Natural killer cell (primary cell): ENCODE measurements at regions not wholly inside any gene's neighbourhood (a gene's known extent, or its start where the extent isn't known, plus 50 kb on each side); places are given as distances from the start of the nearest gene placed in this dataset.
"Not testable (repeated sequence)": the region's sequence is repeated elsewhere in the genome, so short reads cannot be mapped to it uniquely, and the experiment has no call there.

Experiments
- ATAC-seq, 3 donors: fragments of 150-1000 bp in 2 of 3; fragments of 200-7000 bp in 1 of 3; cut with Tn5 transposase; 1 replicate in 1 of 3; 2 replicates in 2 of 3; pipeline ENCODE4 v1.10.0; 2021; ENCODE audit warnings: mild to moderate bottlenecking in 2 of 3, moderate library complexity in 2 of 3
- DNase-seq, 2 donors: peaks; one replicate each; pipeline versions ENCODE4 v3.0.0 to v3.0.0-alpha.2; 2013 to 2021; ENCODE audit warnings: mixed read lengths in 1 of 2
- H3K27ac ChIP-seq: one replicate; pipeline ENCODE4 v1.5.1; 2013; ENCODE audit warnings: mild to moderate bottlenecking, low read length
- H3K27me3 ChIP-seq: one replicate; pipeline ENCODE4 v1.6.1; 2013; ENCODE audit warnings: low read length; ENCODE audit not compliant: control insufficient read depth, insufficient read depth
- H3K36me3 ChIP-seq: one replicate; pipeline ENCODE4 v1.6.1; 2013; ENCODE audit warnings: low read length; ENCODE audit not compliant: control insufficient read depth, insufficient read depth
- H3K4me1 ChIP-seq: one replicate; pipeline ENCODE4 v1.6.1; 2013; ENCODE audit warnings: low read length; ENCODE audit not compliant: control insufficient read depth, insufficient read depth
- H3K4me3 ChIP-seq: one replicate; pipeline ENCODE4 v1.5.1; 2013; ENCODE audit warnings: low read length
- H3K9me3 ChIP-seq: one replicate; pipeline ENCODE4 v1.6.1; 2013; ENCODE audit warnings: low read length; ENCODE audit not compliant: control insufficient read depth, insufficient read depth
- H3K27ac Mint-ChIP-seq, 2 donors: one replicate each; pipeline ENCODE4 v1.8.0; 2022; ENCODE audit warnings: mild to moderate bottlenecking in 2 of 2, mixed read lengths in 2 of 2, moderate library complexity in 1 of 2
- H3K27me3 Mint-ChIP-seq, 2 donors: one replicate each; pipeline ENCODE4 v1.8.0; 2022; ENCODE audit warnings: low read depth in 2 of 2, mixed read lengths in 2 of 2
- H3K36me3 Mint-ChIP-seq: one replicate; pipeline ENCODE4 v1.8.0; 2022; ENCODE audit warnings: mixed read lengths
- H3K4me1 Mint-ChIP-seq, 2 donors: one replicate each; pipeline ENCODE4 v1.8.0; 2022; ENCODE audit warnings: mixed read lengths in 2 of 2
- H3K4me3 Mint-ChIP-seq: one replicate; pipeline ENCODE4 v1.8.0; 2022; ENCODE audit warnings: mild to moderate bottlenecking, moderate library complexity, mixed read lengths
- H3K9me3 Mint-ChIP-seq, 2 donors: one replicate each; pipeline ENCODE4 v1.8.0; 2022; ENCODE audit warnings: mixed read lengths in 2 of 2
- WGBS: methylation state at CpG from one replicate; pipeline ENCODE4 v1.1.7; 2013; ENCODE audit warnings: missing lambda C conversion rate; ENCODE audit not compliant: insufficient coverage; 5-methylcytosine and 5-hydroxymethylcytosine counted together
- intact Hi-C: fragments of 100-400 bp; cut with micrococcal nuclease; formaldehyde crosslinking; loops from one replicate; pipeline ENCODE4 v1.14.2; 2022
- TF ChIP-seq, protein P1 (sequence below): fragments of 200-600 bp; IDR thresholded peaks from one replicate; pipeline ENCODE4 v1.8.0; 2022; ENCODE audit warnings: antibody characterized with exemption

DNA sequence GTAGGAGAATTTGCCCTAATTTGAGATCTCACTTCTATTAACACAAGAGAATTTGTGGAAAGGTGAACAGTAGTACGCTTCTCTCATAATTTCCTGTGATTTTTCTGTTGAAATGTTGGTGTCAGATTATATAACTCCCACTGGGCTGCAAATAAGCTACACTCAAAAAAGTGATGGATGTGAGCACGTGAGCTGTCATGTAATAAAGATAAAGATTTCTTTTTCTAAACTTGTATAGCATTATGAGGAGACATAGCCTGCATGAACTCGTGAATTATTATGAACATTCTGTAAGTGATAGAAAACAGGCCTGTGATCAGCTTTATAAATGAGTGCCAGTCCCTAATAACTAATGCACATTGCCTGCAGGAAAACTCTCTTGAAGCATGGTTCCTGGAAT is 356.6 kb upstream of the ACTRT1 start:
- Mint-ChIP-seq H3K36me3 (no peaks in the 10 kb centered on the region), H3K4me1 (no peaks in the 10 kb centered on the region), H3K27me3 (no peaks in the 10 kb centered on the region), H3K4me3 (no peak overlapping the region), H3K9me3 (peaks cover 0 to 7% of the 10 kb centered on the region in 2 donors), H3K27ac (no peak overlapping the region)
- TF ChIP-seq, protein P1, sequence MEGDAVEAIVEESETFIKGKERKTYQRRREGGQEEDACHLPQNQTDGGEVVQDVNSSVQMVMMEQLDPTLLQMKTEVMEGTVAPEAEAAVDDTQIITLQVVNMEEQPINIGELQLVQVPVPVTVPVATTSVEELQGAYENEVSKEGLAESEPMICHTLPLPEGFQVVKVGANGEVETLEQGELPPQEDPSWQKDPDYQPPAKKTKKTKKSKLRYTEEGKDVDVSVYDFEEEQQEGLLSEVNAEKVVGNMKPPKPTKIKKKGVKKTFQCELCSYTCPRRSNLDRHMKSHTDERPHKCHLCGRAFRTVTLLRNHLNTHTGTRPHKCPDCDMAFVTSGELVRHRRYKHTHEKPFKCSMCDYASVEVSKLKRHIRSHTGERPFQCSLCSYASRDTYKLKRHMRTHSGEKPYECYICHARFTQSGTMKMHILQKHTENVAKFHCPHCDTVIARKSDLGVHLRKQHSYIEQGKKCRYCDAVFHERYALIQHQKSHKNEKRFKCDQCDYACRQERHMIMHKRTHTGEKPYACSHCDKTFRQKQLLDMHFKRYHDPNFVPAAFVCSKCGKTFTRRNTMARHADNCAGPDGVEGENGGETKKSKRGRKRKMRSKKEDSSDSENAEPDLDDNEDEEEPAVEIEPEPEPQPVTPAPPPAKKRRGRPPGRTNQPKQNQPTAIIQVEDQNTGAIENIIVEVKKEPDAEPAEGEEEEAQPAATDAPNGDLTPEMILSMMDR = no peak
- ATAC-seq (no peak), DNase-seq (no peak)
- H3K36me3 ChIP-seq = no peaks in the 10 kb centered on the region
- no peak overlapping the region for H3K4me3 ChIP-seq
- H3K9me3 ChIP-seq = no peaks in the 10 kb centered on the region
- no peaks in the 10 kb centered on the region for H3K27me3 ChIP-seq
- 80% methylated on average over 1 of the region's 3 CpGs for WGBS
- H3K4me1 ChIP-seq = no peaks in the 10 kb centered on the region
- H3K27ac ChIP-seq = no peak overlapping the region
- intact Hi-C loops = no loop called here

DNA sequence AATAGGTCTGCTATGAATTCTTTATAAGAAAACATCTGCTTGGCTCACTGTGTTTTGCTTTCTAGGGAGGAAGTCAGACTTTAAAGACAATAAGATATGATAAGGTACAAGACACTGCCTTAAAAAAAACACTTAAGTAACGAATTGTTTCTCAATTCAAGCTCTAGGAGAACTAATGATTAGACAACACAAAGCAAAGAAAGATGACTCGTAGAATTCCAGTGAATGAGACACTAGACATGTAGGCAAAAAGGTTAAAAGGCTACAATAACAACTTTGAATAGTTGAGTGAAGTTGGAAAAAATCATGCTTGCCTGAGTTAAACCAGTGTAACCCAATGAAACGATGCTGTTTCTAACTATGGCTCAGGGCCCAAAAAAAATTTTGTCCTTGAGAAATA is 344.4 kb upstream of the ACTRT1 start:
- Histone ChIP-seq H3K4me1 (no peaks in the 10 kb centered on the region), H3K27ac (no peak overlapping the region), H3K9me3 (no peaks in the 10 kb centered on the region), H3K36me3 (no peaks in the 10 kb centered on the region), H3K27me3 (no peaks in the 10 kb centered on the region), H3K4me3 (no peak overlapping the region)
- intact Hi-C loops = no loop called here
- 80% methylated on average over 1 of the region's 3 CpGs for WGBS
- no peaks in the 10 kb centered on the region for H3K36me3 Mint-ChIP-seq
- TF ChIP-seq, protein P1 = no peak
- H3K4me1 Mint-ChIP-seq = no peaks in the 10 kb centered on the region
- DNase-seq (no peak), ATAC-seq (no peak)
- no peaks in the 10 kb centered on the region for H3K27me3 Mint-ChIP-seq
- H3K27ac Mint-ChIP-seq = no peak overlapping the region
- H3K4me3 Mint-ChIP-seq = no peak overlapping the region
- H3K9me3 Mint-ChIP-seq = peaks cover 0 to 8% of the 10 kb centered on the region in 2 donors

DNA sequence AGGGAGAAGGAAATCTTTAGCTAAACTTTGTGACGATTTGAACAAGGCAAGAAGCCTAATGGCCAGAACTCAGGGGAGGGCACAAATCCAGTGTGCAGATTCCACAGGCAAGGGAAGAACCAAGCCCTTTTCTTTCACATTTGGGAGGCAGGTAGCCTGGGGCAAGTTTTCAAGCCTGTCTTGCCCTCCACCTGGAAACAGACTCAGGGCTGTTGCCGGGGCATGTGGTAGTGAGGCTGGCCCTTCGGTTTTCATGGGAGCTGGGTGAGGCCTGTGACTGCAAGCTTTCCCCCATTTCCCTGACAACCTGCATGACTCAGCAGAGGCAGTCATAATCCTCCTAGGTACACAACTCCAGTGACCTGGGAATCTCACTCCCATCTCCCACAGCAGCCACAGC is 331.6 kb upstream of the ACTRT1 start:
- H3K9me3 Mint-ChIP-seq, H3K9me3 ChIP-seq, H3K4me1 ChIP-seq, H3K36me3 ChIP-seq, H3K36me3 Mint-ChIP-seq, ATAC-seq, H3K4me3 Mint-ChIP-seq, intact Hi-C loops, H3K4me1 Mint-ChIP-seq, H3K27me3 ChIP-seq, DNase-seq, H3K27me3 Mint-ChIP-seq, H3K27ac ChIP-seq, H3K4me3 ChIP-seq, H3K27ac Mint-ChIP-seq: not testable (repeated sequence)
- 74% methylated on average over 3 of the region's 3 CpGs for WGBS

DNA sequence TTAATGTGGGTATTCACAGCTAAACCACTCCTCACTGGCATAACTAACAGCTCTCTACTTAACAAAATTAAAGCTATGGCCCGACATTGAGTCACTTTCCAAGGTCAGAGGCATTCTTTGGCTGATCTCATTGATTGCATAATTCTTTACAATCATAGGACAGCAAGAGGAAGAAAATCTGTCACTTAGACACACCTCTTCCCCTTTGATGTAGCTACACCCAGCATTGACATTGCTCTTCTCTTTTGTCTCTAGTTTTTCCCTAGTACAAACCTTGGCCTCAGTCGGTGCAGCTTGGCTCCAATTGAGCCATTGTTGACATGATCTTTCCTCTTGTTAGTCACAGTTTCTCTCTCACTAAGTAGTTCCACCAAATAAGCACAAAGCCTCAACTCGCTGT is 313.3 kb upstream of the ACTRT1 start:
- H3K36me3 ChIP-seq = no peaks in the 10 kb centered on the region
- H3K9me3 ChIP-seq = peaks cover 4% of the 10 kb centered on the region
- TF ChIP-seq, protein P1 = no peak

More for the DNA sequence above, 313.3 kb upstream of the ACTRT1 start:
- Histone ChIP-seq H3K27ac (no peak overlapping the region), H3K27me3 (no peaks in the 10 kb centered on the region), H3K4me3 (no peak overlapping the region), H3K4me1 (no peaks in the 10 kb centered on the region)
- 91% methylated on average over 2 of the region's 3 CpGs for WGBS
- Mint-ChIP-seq H3K9me3 (peaks cover 0 to 12% of the 10 kb centered on the region in 2 donors), H3K4me1 (no peaks in the 10 kb centered on the region), H3K27me3 (no peaks in the 10 kb centered on the region), H3K4me3 (no peak overlapping the region), H3K36me3 (no peaks in the 10 kb centered on the region), H3K27ac (no peak overlapping the region)
- ATAC-seq (no peak), DNase-seq (no peak)
- intact Hi-C loops = no loop called here
